ENCODE measurements at regions not wholly inside any gene's neighbourhood (a gene's known extent, or its start where the extent isn't known, plus 50 kb on each side); places are given as distances from the start of the nearest gene placed in this dataset.
"Not testable (repeated sequence)": the region's sequence is repeated elsewhere in the genome, so short reads cannot be mapped to it uniquely, and the experiment has no call there.

DNA sequence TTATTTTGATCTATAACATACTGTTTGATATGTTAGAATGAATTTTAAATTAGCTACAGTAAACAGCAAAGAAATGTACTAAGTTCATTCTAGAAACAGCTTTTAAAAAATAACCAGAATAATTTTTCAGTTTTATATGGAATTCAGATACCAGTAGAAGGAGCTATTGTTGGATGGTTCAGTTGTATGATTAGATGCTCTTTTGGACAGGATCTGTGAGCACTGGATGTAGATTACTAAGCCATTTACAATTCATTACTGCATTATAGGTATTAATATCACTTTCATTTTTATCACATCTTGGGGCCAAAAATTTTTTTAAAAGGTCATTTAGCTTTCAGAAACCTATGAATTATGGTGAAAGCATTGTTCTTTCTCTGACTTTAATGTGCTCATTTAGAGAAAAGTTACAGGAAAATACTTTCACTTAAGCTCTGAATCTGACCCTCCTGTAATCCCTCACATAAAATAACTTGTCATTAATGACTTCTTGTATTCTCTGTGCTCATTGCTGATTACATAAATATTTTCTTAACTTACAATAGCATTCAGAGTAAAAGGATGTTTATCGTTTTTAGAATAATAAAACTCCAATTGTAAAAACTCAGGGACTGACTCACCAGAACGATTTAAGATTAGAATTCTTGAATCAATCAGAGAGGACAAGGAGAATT, 750.2 kb downstream of the SLC4A3 start:
- H3K9me3 ChIP-seq, result peaks cover 8 to 23% of the 10 kb centered on the region in 2 donors
- no peak for DNase-seq (ENCODE audit: low spot score in 2 of 2)
- H3K27me3 ChIP-seq, result no peaks in the 10 kb centered on the region
- no peak overlapping the region for H3K27ac ChIP-seq
- H3K4me1 ChIP-seq, result no peaks in the 10 kb centered on the region
- no peak overlapping the region for H3K4me3 ChIP-seq
- TF ChIP-seq POLR2AphosphoS5 (IDR thresholded peaks at IDR 0.05) (no peak), POLR2A (IDR thresholded peaks at IDR 0.05) (no peak)
- TF ChIP-seq, protein P1, sequence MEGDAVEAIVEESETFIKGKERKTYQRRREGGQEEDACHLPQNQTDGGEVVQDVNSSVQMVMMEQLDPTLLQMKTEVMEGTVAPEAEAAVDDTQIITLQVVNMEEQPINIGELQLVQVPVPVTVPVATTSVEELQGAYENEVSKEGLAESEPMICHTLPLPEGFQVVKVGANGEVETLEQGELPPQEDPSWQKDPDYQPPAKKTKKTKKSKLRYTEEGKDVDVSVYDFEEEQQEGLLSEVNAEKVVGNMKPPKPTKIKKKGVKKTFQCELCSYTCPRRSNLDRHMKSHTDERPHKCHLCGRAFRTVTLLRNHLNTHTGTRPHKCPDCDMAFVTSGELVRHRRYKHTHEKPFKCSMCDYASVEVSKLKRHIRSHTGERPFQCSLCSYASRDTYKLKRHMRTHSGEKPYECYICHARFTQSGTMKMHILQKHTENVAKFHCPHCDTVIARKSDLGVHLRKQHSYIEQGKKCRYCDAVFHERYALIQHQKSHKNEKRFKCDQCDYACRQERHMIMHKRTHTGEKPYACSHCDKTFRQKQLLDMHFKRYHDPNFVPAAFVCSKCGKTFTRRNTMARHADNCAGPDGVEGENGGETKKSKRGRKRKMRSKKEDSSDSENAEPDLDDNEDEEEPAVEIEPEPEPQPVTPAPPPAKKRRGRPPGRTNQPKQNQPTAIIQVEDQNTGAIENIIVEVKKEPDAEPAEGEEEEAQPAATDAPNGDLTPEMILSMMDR (IDR thresholded peaks at IDR 0.05), result no peak
- H3K36me3 ChIP-seq, result no peaks in the 10 kb centered on the region
- intact Hi-C loops (cut with DNase I; ENCODE audit: low total_unique reads), result no loop called here

DNA sequence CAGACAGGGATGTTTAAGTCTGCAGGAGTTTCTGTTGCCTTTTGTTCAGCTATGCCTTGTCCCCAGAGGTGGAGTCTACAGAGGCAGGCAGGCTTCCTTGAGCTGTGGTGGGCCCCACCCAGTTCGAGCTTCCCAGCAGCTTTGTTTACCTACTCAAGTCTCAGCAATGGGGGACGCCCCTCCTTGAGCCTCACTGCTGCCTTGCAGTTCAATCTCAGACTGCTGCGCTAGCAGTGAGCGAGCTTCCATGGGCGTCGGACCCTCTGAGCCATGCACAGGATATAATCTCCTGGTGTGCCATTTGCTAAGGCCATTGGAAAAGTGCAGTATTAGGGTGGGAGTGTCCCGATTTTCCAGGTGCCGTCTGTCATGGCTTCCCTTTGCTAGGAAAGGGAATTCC, 760.3 kb downstream of the SLC4A3 start:
- H3K27ac ChIP-seq; DNase-seq (ENCODE audit: low spot score in 2 of 2); H3K4me3 ChIP-seq; H3K27me3 ChIP-seq; H3K4me1 ChIP-seq; H3K36me3 ChIP-seq; H3K9me3 ChIP-seq; intact Hi-C loops (cut with DNase I; ENCODE audit: low total_unique reads): not testable (repeated sequence)

DNA sequence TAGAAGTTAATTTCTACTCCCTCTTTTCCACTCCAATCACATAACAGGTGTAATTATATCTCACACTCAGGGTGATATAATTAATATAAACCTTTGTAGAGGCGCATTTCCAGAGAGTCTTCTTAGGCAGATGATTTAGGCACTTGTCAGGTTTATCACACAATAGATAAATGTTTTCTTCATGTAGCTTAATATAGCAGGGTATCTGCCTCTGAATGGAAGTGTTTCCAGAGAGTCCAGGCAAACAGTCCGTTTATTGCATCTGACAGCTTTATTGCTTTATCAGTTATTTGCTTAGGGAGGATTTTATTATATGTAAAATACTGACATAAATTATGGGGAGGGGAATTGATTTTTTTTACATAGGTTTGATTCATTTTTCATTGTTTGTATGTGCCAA, 766.3 kb downstream of the SLC4A3 start:
- no peak for DNase-seq (ENCODE audit: low spot score in 2 of 2)
- H3K4me1 ChIP-seq, result no peaks in the 10 kb centered on the region
- no peaks in the 10 kb centered on the region for H3K36me3 ChIP-seq
- no peak for TF ChIP-seq POLR2A (IDR thresholded peaks at IDR 0.05)
- no peak for TF ChIP-seq POLR2AphosphoS5 (IDR thresholded peaks at IDR 0.05)
- TF ChIP-seq, protein P1 (IDR thresholded peaks at IDR 0.05), result no peak
- H3K9me3 ChIP-seq, result no peaks in the 10 kb centered on the region
- H3K27ac ChIP-seq, result no peak overlapping the region
- H3K27me3 ChIP-seq, result no peaks in the 10 kb centered on the region
- intact Hi-C loops (cut with DNase I; ENCODE audit: low total_unique reads), result no loop called here
- H3K4me3 ChIP-seq, result no peak overlapping the region

DNA sequence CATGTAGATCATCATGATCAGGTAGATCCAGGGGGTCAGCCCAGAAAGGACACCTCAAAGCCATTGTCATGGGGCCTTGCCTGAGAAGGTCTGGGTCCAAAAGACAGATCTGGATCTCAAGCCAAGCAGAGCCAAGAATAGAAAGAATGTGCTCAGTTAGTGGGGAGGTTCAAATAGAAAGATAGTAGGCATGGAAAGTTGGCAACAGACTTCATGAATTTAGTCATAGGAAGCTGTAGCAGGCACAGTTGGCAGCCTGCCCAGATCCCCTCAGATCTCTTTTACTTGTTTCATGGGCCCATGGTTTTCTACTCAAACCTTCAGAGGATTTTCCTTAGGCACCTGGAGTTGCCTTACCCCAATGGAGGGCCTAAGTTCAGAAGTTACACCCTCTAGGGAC, 767.0 kb downstream of the SLC4A3 start:
- Histone ChIP-seq H3K4me3 (no peak overlapping the region), H3K27me3 (no peaks in the 10 kb centered on the region), H3K4me1 (no peaks in the 10 kb centered on the region), H3K27ac (no peak overlapping the region), H3K9me3 (no peaks in the 10 kb centered on the region), H3K36me3 (no peaks in the 10 kb centered on the region)
- no peak for TF ChIP-seq POLR2A (IDR thresholded peaks at IDR 0.05)
- TF ChIP-seq, protein P1 (IDR thresholded peaks at IDR 0.05), result no peak
- no peak for TF ChIP-seq POLR2AphosphoS5 (IDR thresholded peaks at IDR 0.05)
- DNase-seq (ENCODE audit: low spot score in 2 of 2), result no peak
- intact Hi-C loops (cut with DNase I; ENCODE audit: low total_unique reads), result no loop called here

DNA sequence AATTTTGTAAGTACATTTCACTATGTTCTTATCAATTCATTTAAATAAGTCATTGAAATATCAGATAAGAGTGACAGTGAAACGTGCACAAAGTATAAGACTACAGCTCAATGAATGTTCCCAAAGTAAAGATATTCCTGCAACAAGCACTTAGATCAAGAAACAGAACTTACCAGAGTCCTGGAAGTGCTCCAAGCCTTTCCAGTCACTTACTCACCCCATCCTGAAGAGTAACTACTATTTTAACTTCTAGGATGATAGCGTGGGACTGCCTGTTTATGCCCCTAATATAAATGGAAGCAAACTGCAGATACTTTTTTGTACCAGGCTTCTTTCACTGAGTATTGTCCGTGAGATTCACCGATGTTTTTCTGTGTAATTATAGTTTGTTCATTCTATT, 768.9 kb downstream of the SLC4A3 start:
- Histone ChIP-seq H3K4me3 (no peak overlapping the region), H3K27ac (no peak overlapping the region), H3K27me3 (no peaks in the 10 kb centered on the region), H3K9me3 (no peaks in the 10 kb centered on the region), H3K36me3 (no peaks in the 10 kb centered on the region), H3K4me1 (no peaks in the 10 kb centered on the region)
- intact Hi-C loops (cut with DNase I; ENCODE audit: low total_unique reads), result no loop called here
- TF ChIP-seq POLR2AphosphoS5 (IDR thresholded peaks at IDR 0.05) (no peak), POLR2A (IDR thresholded peaks at IDR 0.05) (no peak)
- TF ChIP-seq, protein P1 (IDR thresholded peaks at IDR 0.05), result no peak
- DNase-seq (ENCODE audit: low spot score in 2 of 2), result no peak

DNA sequence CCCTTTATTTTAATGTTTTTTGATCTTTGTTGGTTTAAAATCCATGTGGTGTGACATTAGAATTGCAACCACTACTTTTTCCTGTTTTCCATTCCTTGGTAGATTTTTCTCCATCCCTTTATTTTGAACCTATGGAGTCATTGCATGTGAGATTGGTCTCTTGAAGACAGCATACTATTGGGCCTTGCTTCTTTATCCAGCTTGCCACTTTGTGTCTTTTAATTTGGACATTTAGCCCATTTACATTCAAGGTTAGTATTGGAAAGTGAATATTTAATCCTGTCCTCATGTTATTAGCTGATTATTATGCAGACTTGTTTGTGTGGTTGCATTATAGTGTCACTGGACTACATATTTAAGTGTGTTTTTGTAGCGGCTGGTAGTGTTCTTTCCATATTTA, 782.9 kb downstream of the SLC4A3 start:
- Histone ChIP-seq H3K27ac (no peak overlapping the region), H3K36me3 (no peaks in the 10 kb centered on the region), H3K4me1 (no peaks in the 10 kb centered on the region), H3K4me3 (no peak overlapping the region), H3K27me3 (no peaks in the 10 kb centered on the region), H3K9me3 (peaks cover 20 to 62% of the 10 kb centered on the region in 2 donors)
- no peak for DNase-seq (ENCODE audit: low spot score in 2 of 2)
- TF ChIP-seq, protein P1 (IDR thresholded peaks at IDR 0.05), result no peak
- TF ChIP-seq POLR2AphosphoS5 (IDR thresholded peaks at IDR 0.05), result no peak
- TF ChIP-seq POLR2A (IDR thresholded peaks at IDR 0.05), result no peak
- intact Hi-C loops (cut with DNase I; ENCODE audit: low total_unique reads), result no loop called here

Measured in breast epithelium (tissue), 4 donors.